Keratinocyte (primary cell): ENCODE measurements at regions not wholly inside any gene's neighbourhood (a gene's known extent, or its start where the extent isn't known, plus 50 kb on each side); places are given as distances from the start of the nearest gene placed in this dataset.

Source experiments
- EZH2 ChIP-seq: IDR thresholded peaks from one replicate; pipeline ENCODE4 v1.6.1; 2012; ENCODE audit warnings: inconsistent platforms, mild to moderate bottlenecking, low read length, moderate library complexity
- TF ChIP-seq, protein P1 (sequence below), 3 experiments: IDR thresholded peaks in 1 of 3; conservative IDR thresholded peaks in 1 of 3; optimal IDR thresholded peaks in 1 of 3; 2 replicates in 2 of 3; 3 replicates in 1 of 3; pipeline versions ENCODE3 to v1.5.1; 2011; ENCODE audit warnings: low read length in 3 of 3, mild to moderate bottlenecking in 3 of 3, moderate library complexity in 2 of 3, control low read depth in 1 of 3, inconsistent platforms in 1 of 3; ENCODE audit not compliant: insufficient read depth in 2 of 3; ENCODE audit errors: extremely low read depth in 1 of 3

- TF ChIP-seq, protein P1, sequence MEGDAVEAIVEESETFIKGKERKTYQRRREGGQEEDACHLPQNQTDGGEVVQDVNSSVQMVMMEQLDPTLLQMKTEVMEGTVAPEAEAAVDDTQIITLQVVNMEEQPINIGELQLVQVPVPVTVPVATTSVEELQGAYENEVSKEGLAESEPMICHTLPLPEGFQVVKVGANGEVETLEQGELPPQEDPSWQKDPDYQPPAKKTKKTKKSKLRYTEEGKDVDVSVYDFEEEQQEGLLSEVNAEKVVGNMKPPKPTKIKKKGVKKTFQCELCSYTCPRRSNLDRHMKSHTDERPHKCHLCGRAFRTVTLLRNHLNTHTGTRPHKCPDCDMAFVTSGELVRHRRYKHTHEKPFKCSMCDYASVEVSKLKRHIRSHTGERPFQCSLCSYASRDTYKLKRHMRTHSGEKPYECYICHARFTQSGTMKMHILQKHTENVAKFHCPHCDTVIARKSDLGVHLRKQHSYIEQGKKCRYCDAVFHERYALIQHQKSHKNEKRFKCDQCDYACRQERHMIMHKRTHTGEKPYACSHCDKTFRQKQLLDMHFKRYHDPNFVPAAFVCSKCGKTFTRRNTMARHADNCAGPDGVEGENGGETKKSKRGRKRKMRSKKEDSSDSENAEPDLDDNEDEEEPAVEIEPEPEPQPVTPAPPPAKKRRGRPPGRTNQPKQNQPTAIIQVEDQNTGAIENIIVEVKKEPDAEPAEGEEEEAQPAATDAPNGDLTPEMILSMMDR (optimal IDR thresholded peaks at IDR 0.05 in 1 of 3, IDR thresholded peaks at IDR 0.05 in 1 of 3, conservative IDR thresholded peaks at IDR 0.05 in 1 of 3; ENCODE audit: extremely low read depth in 1 of 3, insufficient read depth in 2 of 3, low read length in 3 of 3): no peak
- TF ChIP-seq EZH2: no peak
Observed at GRCh38 chr13:84980571-84980970, 818.6 kb downstream of the SLITRK6 start.
